Testis (tissue), 2 donors: ENCODE measurements at regions not wholly inside any gene's neighbourhood (a gene's known extent, or its start where the extent isn't known, plus 50 kb on each side); places are given as distances from the start of the nearest gene placed in this dataset.

ENCODE experiments used
- DNase-seq: peaks from one replicate; pipeline ENCODE4 v3.0.0-alpha.2; 2019
- H3K27ac ChIP-seq, 2 donors: fragments of 200-600 bp; sonication (generic); one replicate each; pipeline ENCODE4 v1.5.1; 2019
- H3K27me3 ChIP-seq: fragments of 200-600 bp; sonication (generic); one replicate; pipeline ENCODE4 v1.5.1; 2019
- H3K36me3 ChIP-seq: fragments of 200-600 bp; sonication (generic); one replicate; pipeline ENCODE4 v1.5.1; 2017; ENCODE audit warnings: low read depth; ENCODE audit errors: missing control alignments
- H3K4me1 ChIP-seq: fragments of 200-600 bp; sonication (generic); one replicate; pipeline ENCODE4 v1.5.1; 2019
- H3K4me3 ChIP-seq, 2 donors: fragments of 200-600 bp; sonication (generic); one replicate each; pipeline ENCODE4 v1.5.1; 2017 to 2019
- H3K9me3 ChIP-seq: fragments of 200-600 bp; sonication (generic); one replicate; pipeline ENCODE4 v1.5.1; 2017
- CTCF ChIP-seq, 3 experiments: fragments of 450-650 bp in 2 of 3; fragments of 200-600 bp in 1 of 3; sonication (generic) in 1 of 3; IDR thresholded peaks; one replicate each; pipeline ENCODE4 v1.5.1; 2016 to 2019; ENCODE audit warnings: antibody characterized with exemption in 3 of 3, mild to moderate bottlenecking in 2 of 3, moderate library complexity in 1 of 3
- POLR2A ChIP-seq: fragments of 450-650 bp; IDR thresholded peaks from one replicate; pipeline ENCODE4 v1.6.1; 2017; ENCODE audit warnings: antibody characterized with exemption, mild to moderate bottlenecking, moderate library complexity
- WGBS, 2 donors: methylation state at CpG; one replicate each; pipeline ENCODE4 v1.1.5; 2018; 5-methylcytosine and 5-hydroxymethylcytosine counted together
- intact Hi-C: fragments of 100-400 bp; cut with DNase I; formaldehyde crosslinking; loops from one replicate; pipeline ENCODE4 v1.15.1; 2023; ENCODE audit warnings: low total_unique reads

GRCh38 chr1:214827883-214828282, 224.9 kb downstream of the CENPF start:
- TF ChIP-seq POLR2A (no peak), CTCF (IDR thresholded peaks at IDR 0.05) (no peak)

GRCh38 chr1:214830941-214831340, 227.9 kb downstream of the CENPF start:
- no peaks in the 10 kb centered on the region for H3K4me1 ChIP-seq
- H3K9me3 ChIP-seq, result no peaks in the 10 kb centered on the region
- WGBS, 2 donors, result 67 to 76% methylated on average over 2 of the region's 2 CpGs
- no peaks in the 10 kb centered on the region for H3K27me3 ChIP-seq
- TF ChIP-seq CTCF (IDR thresholded peaks at IDR 0.05) (no peak), POLR2A (no peak)
- no peaks in the 10 kb centered on the region for H3K36me3 ChIP-seq
- DNase-seq, result no peak
- H3K27ac ChIP-seq, result no peak overlapping the region
- no peak overlapping the region for H3K4me3 ChIP-seq
- intact Hi-C loops, result no loop called here

More at GRCh38 chr1:214827883-214828282, 224.9 kb downstream of the CENPF start:
- no peak for DNase-seq
- Histone ChIP-seq H3K36me3 (no peaks in the 10 kb centered on the region), H3K27me3 (no peaks in the 10 kb centered on the region), H3K4me1 (no peaks in the 10 kb centered on the region), H3K9me3 (no peaks in the 10 kb centered on the region), H3K4me3 (no peak overlapping the region), H3K27ac (no peak overlapping the region)
- intact Hi-C loops, result no loop called here

GRCh38 chr1:214831956-214832355, 229.0 kb downstream of the CENPF start:
- intact Hi-C loops, result no loop called here

GRCh38 chr1:214833178-214833756, 230.3 kb downstream of the CENPF start:
- Histone ChIP-seq H3K27ac (no peak overlapping the region), H3K4me3 (no peak overlapping the region), H3K27me3 (no peaks in the 10 kb centered on the region), H3K36me3 (no peaks in the 10 kb centered on the region), H3K4me1 (no peaks in the 10 kb centered on the region), H3K9me3 (no peaks in the 10 kb centered on the region)
- 71 to 74% methylated on average over 2 of the region's 2 CpGs for WGBS, 2 donors
- no peak for DNase-seq
- intact Hi-C loops, result no loop called here
- TF ChIP-seq POLR2A (no peak), CTCF (IDR thresholded peaks at IDR 0.05) (no peak)

More at GRCh38 chr1:214831956-214832355, 229.0 kb downstream of the CENPF start:
- Histone ChIP-seq H3K4me1 (no peaks in the 10 kb centered on the region), H3K4me3 (no peak overlapping the region), H3K27ac (no peak overlapping the region), H3K27me3 (no peaks in the 10 kb centered on the region), H3K36me3 (no peaks in the 10 kb centered on the region), H3K9me3 (no peaks in the 10 kb centered on the region)
- 86% methylated on average over 4 to 5 of the region's 5 CpGs for WGBS, 2 donors
- DNase-seq, result no peak
- no peak for TF ChIP-seq CTCF (IDR thresholded peaks at IDR 0.05)
- no peak for TF ChIP-seq POLR2A

GRCh38 chr1:214837376-214837775, 234.4 kb downstream of the CENPF start:
- Histone ChIP-seq H3K36me3 (no peaks in the 10 kb centered on the region), H3K4me1 (no peaks in the 10 kb centered on the region), H3K27me3 (no peaks in the 10 kb centered on the region), H3K27ac (no peak overlapping the region), H3K4me3 (no peak overlapping the region), H3K9me3 (no peaks in the 10 kb centered on the region)
- 75 to 82% methylated on average over 2 of the region's 2 CpGs for WGBS, 2 donors
- no peak for DNase-seq
- intact Hi-C loops, result no loop called here
- no peak for TF ChIP-seq POLR2A
- no peak for TF ChIP-seq CTCF (IDR thresholded peaks at IDR 0.05)
